H1 (cell line): ENCODE measurements at regions not wholly inside any gene's neighbourhood (a gene's known extent, or its start where the extent isn't known, plus 50 kb on each side); places are given as distances from the start of the nearest gene placed in this dataset.

Experiments used
- CTCF ChIA-PET: fragments of 300-600 bp; sonication (Branson Sonifier 250); formaldehyde crosslinking; loops from one replicate; lab custom pipeline; 2021; ENCODE audit not compliant: partially characterized antibody; lab: Charles Lee
- POLR2A ChIA-PET: fragments of 300-600 bp; sonication (Branson Sonifier 250); formaldehyde crosslinking; loops from one replicate; lab custom pipeline; 2021; ENCODE audit warnings: inconsistent platforms; ENCODE audit not compliant: partially characterized antibody; lab: Charles Lee
- DNase-seq, 2 experiments: peaks; one replicate each; pipeline versions ENCODE4 v3.0.0 to v3.0.0-alpha.2; 2010 to 2022; ENCODE audit warnings: low spot score in 2 of 2, low read depth in 1 of 2, mixed read lengths in 1 of 2
- FAIRE-seq: peaks from 2 replicates; lab custom pipeline; 2011; peaks lifted over from hg19 to GRCh38; lab: Jason Lieb, UNC
- H2AFZ ChIP-seq: 2 replicates; pipeline ENCODE4 v1.8.1; 2012; ENCODE audit warnings: low read length, inconsistent platforms
- H2AK5ac ChIP-seq: 2 replicates; pipeline ENCODE4 v1.6.1; 2013; ENCODE audit warnings: low read depth, low read length
- H2BK120ac ChIP-seq: replicated peaks from 2 replicates; pipeline ENCODE3; 2013; ENCODE audit warnings: low read depth, low read length, inconsistent platforms
- H2BK12ac ChIP-seq: 2 replicates; pipeline ENCODE4 v1.6.1; 2013; ENCODE audit warnings: low read depth, low read length
- H2BK15ac ChIP-seq: 2 replicates; pipeline ENCODE4 v1.6.1; 2013; ENCODE audit warnings: low read length
- H2BK20ac ChIP-seq: 2 replicates; pipeline ENCODE4 v1.6.1; 2013; ENCODE audit warnings: low read length
- H2BK5ac ChIP-seq: 2 replicates; pipeline ENCODE4 v1.6.1; 2013; ENCODE audit warnings: low read depth, low read length
- H3K14ac ChIP-seq: 2 replicates; pipeline ENCODE4 v1.6.1; 2013; ENCODE audit warnings: inconsistent platforms; ENCODE audit not compliant: insufficient read length
- H3K18ac ChIP-seq: 2 replicates; pipeline ENCODE4 v1.6.1; 2013; ENCODE audit warnings: low read length; ENCODE audit errors: extremely low read depth
- H3K23ac ChIP-seq: 2 replicates; pipeline ENCODE4 v1.6.1; 2013; ENCODE audit warnings: inconsistent platforms; ENCODE audit not compliant: insufficient read length
- H3K23me2 ChIP-seq: 2 replicates; pipeline ENCODE4 v1.6.1; 2013; ENCODE audit warnings: low read depth, low read length
- H3K27ac ChIP-seq: 2 replicates; pipeline ENCODE4 v1.6.1; 2011; ENCODE audit warnings: low read depth, low read length, inconsistent platforms
- H3K27me3 ChIP-seq, 4 experiments: replicated peaks in 1 of 4; 1 replicate in 1 of 4; 2 replicates in 3 of 4; pipeline versions ENCODE4 v1.6.1 to v1.8.1; 2011 to 2013; ENCODE audit warnings: low read length in 3 of 4, mild to moderate bottlenecking in 3 of 4, inconsistent platforms in 2 of 4, mixed read lengths in 2 of 4, moderate library complexity in 1 of 4; ENCODE audit not compliant: control insufficient read depth in 3 of 4, insufficient read depth in 3 of 4; ENCODE audit errors: extremely low read depth in 1 of 4
- H3K36me3 ChIP-seq, 4 experiments: 2 replicates each; pipeline versions ENCODE4 v1.6.1 to v1.8.1; 2011 to 2013; ENCODE audit warnings: mild to moderate bottlenecking in 4 of 4, low read length in 3 of 4, moderate library complexity in 2 of 4, control low read depth in 1 of 4, inconsistent platforms in 1 of 4; ENCODE audit not compliant: insufficient read depth in 4 of 4, control insufficient read depth in 2 of 4
- H3K4ac ChIP-seq: replicated peaks from 2 replicates; pipeline ENCODE3; 2013; ENCODE audit warnings: low read length, low read depth, mixed read lengths, inconsistent platforms; ENCODE audit not compliant: insufficient read length
- H3K4me1 ChIP-seq, 4 experiments: replicated peaks in 1 of 4; 1 replicate in 1 of 4; 2 replicates in 3 of 4; pipeline versions ENCODE4 v1.6.1 to v1.8.1; 2011 to 2013; ENCODE audit warnings: low read length in 3 of 4, inconsistent platforms in 2 of 4, mixed read lengths in 1 of 4; ENCODE audit not compliant: insufficient read depth in 4 of 4, control insufficient read depth in 3 of 4
- H3K4me2 ChIP-seq, 2 experiments: 2 replicates each; pipeline versions ENCODE4 v1.6.1 to v1.8.1; 2011 to 2013; ENCODE audit warnings: low read depth in 2 of 2, low read length in 2 of 2, control low read depth in 1 of 2, inconsistent platforms in 1 of 2, mild to moderate bottlenecking in 1 of 2; ENCODE audit not compliant: insufficient read depth in 1 of 2
- H3K4me3 ChIP-seq, 4 experiments: fragments of 200-600, 300-600 bp in 1 of 4; sonication (generic), shearing (Covaris generic), sonication (Bioruptor Twin) in 1 of 4; 2 replicates each; pipeline versions ENCODE4 v1.5.1 to v1.8.1; 2011 to 2016; ENCODE audit warnings: low read length in 4 of 4, low read depth in 3 of 4, control low read depth in 2 of 4, inconsistent platforms in 2 of 4, mild to moderate bottlenecking in 2 of 4, mixed read lengths in 1 of 4, moderate library complexity in 1 of 4; ENCODE audit not compliant: insufficient read depth in 2 of 4; ENCODE audit errors: extremely low read depth in 1 of 4
- H3K56ac ChIP-seq: replicated peaks from 2 replicates; pipeline ENCODE3; 2013; ENCODE audit warnings: low read depth, mild to moderate bottlenecking, mixed read lengths, low read length, inconsistent platforms; ENCODE audit not compliant: insufficient read length
- H3K79me1 ChIP-seq: 2 replicates; pipeline ENCODE4 v1.6.1; 2013; ENCODE audit warnings: low read depth, low read length, control low read depth
- H3K79me2 ChIP-seq, 2 experiments: 2 replicates each; pipeline versions ENCODE4 v1.6.1 to v1.8.1; 2012 to 2013; ENCODE audit warnings: low read length in 2 of 2, mild to moderate bottlenecking in 2 of 2, inconsistent platforms in 1 of 2; ENCODE audit not compliant: insufficient read depth in 2 of 2, control insufficient read depth in 1 of 2
- H3K9ac ChIP-seq, 4 experiments: replicated peaks in 1 of 4; 1 replicate in 1 of 4; 2 replicates in 3 of 4; pipeline versions ENCODE4 v1.6.1 to v1.8.1; 2011 to 2013; ENCODE audit warnings: low read depth in 3 of 4, low read length in 3 of 4, control low read depth in 2 of 4, mild to moderate bottlenecking in 2 of 4, moderate library complexity in 2 of 4, inconsistent platforms in 1 of 4; ENCODE audit errors: extremely low read depth in 1 of 4
- H3K9me3 ChIP-seq, 2 experiments: 2 replicates each; pipeline versions ENCODE4 v1.6.1 to v1.8.1; 2012 to 2013; ENCODE audit warnings: mild to moderate bottlenecking in 2 of 2, moderate library complexity in 2 of 2, control low read depth in 1 of 2, inconsistent platforms in 1 of 2, low read depth in 1 of 2, low read length in 1 of 2, mixed read lengths in 1 of 2; ENCODE audit not compliant: insufficient read depth in 2 of 2
- H4K20me1 ChIP-seq, 2 experiments: replicated peaks in 1 of 2; 2 replicates each; pipeline versions ENCODE3 to v1.8.1; 2011 to 2013; ENCODE audit warnings: inconsistent platforms in 2 of 2, low read length in 2 of 2, mild to moderate bottlenecking in 1 of 2; ENCODE audit not compliant: insufficient read depth in 2 of 2, control insufficient read depth in 1 of 2
- H4K5ac ChIP-seq: 2 replicates; pipeline ENCODE4 v1.6.1; 2013; ENCODE audit warnings: low read length, low read depth, mixed read lengths, inconsistent platforms; ENCODE audit not compliant: insufficient read length
- H4K8ac ChIP-seq: 2 replicates; pipeline ENCODE4 v1.8.0; 2013; ENCODE audit warnings: mild to moderate bottlenecking, moderate library complexity, low read length, inconsistent platforms; ENCODE audit not compliant: insufficient read depth; ENCODE audit errors: extremely low read depth
- H4K91ac ChIP-seq: replicated peaks from 2 replicates; pipeline ENCODE3; 2013; ENCODE audit warnings: low read length, mixed read lengths, inconsistent platforms; ENCODE audit not compliant: insufficient read length
- CBX8 ChIP-seq: fragments of 300-800, 300-1000 bp; sonication (generic); IDR thresholded peaks from 2 replicates; pipeline ENCODE4 v1.7.1; 2016; ENCODE audit warnings: low read depth, low read length, borderline replicate concordance
- MAFK ChIP-seq: IDR thresholded peaks from 2 replicates; pipeline ENCODE4 v1.6.1; 2012; ENCODE audit warnings: low read depth, mild to moderate bottlenecking, improper control_type of control experiment, low read length
- WGBS, 2 experiments: shearing (Covaris generic) in 1 of 2; methylation state at CpG; one replicate each; pipeline versions ENCODE4 v1.1.6 to v1.1.7; 2013 to 2015; ENCODE audit warnings: low lambda C conversion rate in 2 of 2, mixed read lengths in 2 of 2, inconsistent platforms in 1 of 2, low coverage in 1 of 2, missing lambda C conversion rate in 1 of 2; ENCODE audit not compliant: insufficient replicate concordance in 2 of 2, insufficient coverage in 1 of 2, insufficient read length in 1 of 2; ENCODE audit errors: extremely low coverage in 1 of 2, missing lambda C conversion rate in 1 of 2; 5-methylcytosine and 5-hydroxymethylcytosine counted together

GRCh38 chr5:143986516-143987212 is 174.7 kb downstream of the HMHB1 start:
- 85% methylated on average over 6 of the region's 6 CpGs; no CpG with 5 or more reads in 1 of the 2 experiments for WGBS, 2 experiments
- peak overlapping the region; percentile 87; the same call in 1 of the 2 replicates for H2AFZ ChIP-seq
- no peak overlapping the region for H3K9ac ChIP-seq
- no peak overlapping the region for H3K27ac ChIP-seq
- no peak overlapping the region for H3K4me2 ChIP-seq
- H2BK20ac ChIP-seq = no peak overlapping the region
- H4K20me1 ChIP-seq = no peaks in the 10 kb centered on the region
- no peak overlapping the region for H4K8ac ChIP-seq
- no peak overlapping the region for H3K23ac ChIP-seq
- no peaks in the 10 kb centered on the region for H3K36me3 ChIP-seq
- no peak overlapping the region for H2BK12ac ChIP-seq
- no peak for FAIRE-seq
- H2BK15ac ChIP-seq = no peak overlapping the region
- no peak overlapping the region for H3K56ac ChIP-seq
- no peaks in the 10 kb centered on the region; the same call in 1 of the 2 replicates for H3K23me2 ChIP-seq
- H3K4ac ChIP-seq = no peak overlapping the region
- H3K79me1 ChIP-seq = no peaks in the 10 kb centered on the region
- no peaks in the 10 kb centered on the region for H3K9me3 ChIP-seq
- no peak overlapping the region for H4K91ac ChIP-seq
- no peaks in the 10 kb centered on the region for H3K79me2 ChIP-seq
- ChIA-PET CTCF (no interaction called here), POLR2A (no interaction called here)
- peaks cover 0 to 4% (median 0%) of the 10 kb centered on the region in 4 experiments; a peak in 1 of 7 replicates for H3K4me1 ChIP-seq
- no peak overlapping the region for H3K14ac ChIP-seq
- no peak overlapping the region for H3K4me3 ChIP-seq
- H3K27me3 ChIP-seq = no peaks in the 10 kb centered on the region
- H2AK5ac ChIP-seq = no peak overlapping the region
- H3K18ac ChIP-seq = no peak overlapping the region
- no peak overlapping the region for H2BK5ac ChIP-seq
- H2BK120ac ChIP-seq = no peak overlapping the region
- H4K5ac ChIP-seq = no peak overlapping the region
- no peak for DNase-seq
- TF ChIP-seq MAFK (no peak), CBX8 (no peak)
